ENCODE measurements at regions not wholly inside any gene's neighbourhood (a gene's known extent, or its start where the extent isn't known, plus 50 kb on each side); places are given as distances from the start of the nearest gene placed in this dataset.

- TF ChIP-seq CTCF (conservative IDR thresholded peaks at IDR 0.05; ENCODE audit: low read length) (no peak), EZH2phosphoT487 (IDR thresholded peaks at IDR 0.05; ENCODE audit: borderline replicate concordance) (no peak)
These were observed 254.6 kb downstream of the HS3ST3A1 start for GRCh38 chr17:13346996-13347762.
